IPS-NIHi11 (cell line): ENCODE measurements at regions not wholly inside any gene's neighbourhood (a gene's known extent, or its start where the extent isn't known, plus 50 kb on each side); places are given as distances from the start of the nearest gene placed in this dataset.
A peak's percentile ranks its signal among the peaks of the same experiment; 100 is the strongest.

Experiments used
- DNase-seq: peaks from one replicate; pipeline ENCODE4 v3.0.0; 2012; ENCODE audit warnings: mixed read lengths, low spot score

GRCh38 chr3:21801631-21802030 is 50.6 kb upstream of the ZNF385D start:
- no peak for DNase-seq

GRCh38 chr3:21803604-21804003 is 52.6 kb upstream of the ZNF385D start:
- no peak for DNase-seq

- DNase-seq, result no peak
Observed at GRCh38 chr3:21804330-21804729, 53.3 kb upstream of the ZNF385D start.

GRCh38 chr3:21806733-21807132 is 55.7 kb upstream of the ZNF385D start:
- DNase-seq, result no peak

GRCh38 chr3:21825684-21826083 is 74.7 kb upstream of the ZNF385D start:
- peak; percentile 10 for DNase-seq

GRCh38 chr3:21826416-21826815 is 75.4 kb upstream of the ZNF385D start:
- no peak for DNase-seq

GRCh38 chr3:21830541-21830940 is 79.5 kb upstream of the ZNF385D start:
- no peak for DNase-seq

- DNase-seq, result no peak
Observed at GRCh38 chr3:21835264-21835663, 84.3 kb upstream of the ZNF385D start.

GRCh38 chr3:21836227-21836626 is 85.2 kb upstream of the ZNF385D start:
- no peak for DNase-seq

GRCh38 chr3:21839176-21839575 is 88.2 kb upstream of the ZNF385D start:
- DNase-seq, result no peak

- DNase-seq, result peak; percentile 18
Observed at GRCh38 chr3:21839592-21839991, 88.6 kb upstream of the ZNF385D start.

GRCh38 chr3:21847005-21847404 is 96.0 kb upstream of the ZNF385D start:
- DNase-seq, result no peak

GRCh38 chr3:21859124-21860081 is 108.4 kb upstream of the ZNF385D start:
- DNase-seq, result peak; percentile 11

- DNase-seq, result no peak
Observed at GRCh38 chr3:21860082-21860475, 109.1 kb upstream of the ZNF385D start.

GRCh38 chr3:21860657-21861056 is 109.6 kb upstream of the ZNF385D start:
- no peak for DNase-seq

GRCh38 chr3:21876782-21877181 is 125.8 kb upstream of the ZNF385D start:
- no peak for DNase-seq

GRCh38 chr3:21877214-21877754 is 126.3 kb upstream of the ZNF385D start:
- no peak for DNase-seq

- no peak for DNase-seq
Observed at GRCh38 chr3:21879184-21879886, 128.3 kb upstream of the ZNF385D start.

- DNase-seq, result no peak
Observed at GRCh38 chr3:21888656-21889055, 137.6 kb upstream of the ZNF385D start.

GRCh38 chr3:21889166-21889565 is 138.2 kb upstream of the ZNF385D start:
- DNase-seq, result no peak

GRCh38 chr3:21892104-21892503 is 141.1 kb upstream of the ZNF385D start:
- no peak for DNase-seq

GRCh38 chr3:21893242-21893641 is 142.2 kb upstream of the ZNF385D start:
- DNase-seq, result no peak
